ENCODE measurements at regions not wholly inside any gene's neighbourhood (a gene's known extent, or its start where the extent isn't known, plus 50 kb on each side); places are given as distances from the start of the nearest gene placed in this dataset.

DNA sequence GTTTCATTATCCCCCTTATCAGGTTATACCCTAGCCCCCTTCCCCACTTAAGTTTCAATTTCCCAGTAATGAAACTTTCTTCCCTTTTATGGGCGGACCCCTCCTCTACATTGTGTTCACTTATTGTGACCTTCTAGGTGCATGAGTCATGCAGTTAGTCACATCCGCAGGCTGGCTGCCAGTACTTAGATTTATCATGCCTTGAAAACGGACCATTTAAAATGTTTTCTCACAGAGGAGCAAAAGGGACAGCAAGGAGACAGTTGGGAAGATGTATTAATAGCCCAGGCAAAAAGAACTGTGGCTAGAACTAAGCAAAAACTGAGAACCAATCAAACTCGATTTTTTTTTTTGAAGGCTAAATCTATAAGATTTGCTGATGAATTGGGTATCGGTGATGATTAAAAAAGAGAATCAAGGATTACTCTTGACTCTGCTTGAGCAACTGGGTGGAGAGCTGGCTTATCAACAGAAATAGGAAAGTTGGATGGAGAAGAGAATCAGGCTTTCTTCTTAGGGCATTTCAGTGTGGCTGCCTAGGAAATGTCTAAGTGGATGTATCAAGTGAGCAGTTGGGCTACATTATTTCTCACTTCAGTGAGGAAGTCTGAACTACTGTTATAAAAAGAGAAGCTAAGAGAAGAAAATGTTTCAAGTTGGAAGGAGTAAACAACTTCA lies 615.0 kb downstream of the HINT1 start:
- H3K27me3 Mint-ChIP-seq (ENCODE audit: low read depth): no peaks in the 10 kb centered on the region
- TF ChIP-seq, protein P1, sequence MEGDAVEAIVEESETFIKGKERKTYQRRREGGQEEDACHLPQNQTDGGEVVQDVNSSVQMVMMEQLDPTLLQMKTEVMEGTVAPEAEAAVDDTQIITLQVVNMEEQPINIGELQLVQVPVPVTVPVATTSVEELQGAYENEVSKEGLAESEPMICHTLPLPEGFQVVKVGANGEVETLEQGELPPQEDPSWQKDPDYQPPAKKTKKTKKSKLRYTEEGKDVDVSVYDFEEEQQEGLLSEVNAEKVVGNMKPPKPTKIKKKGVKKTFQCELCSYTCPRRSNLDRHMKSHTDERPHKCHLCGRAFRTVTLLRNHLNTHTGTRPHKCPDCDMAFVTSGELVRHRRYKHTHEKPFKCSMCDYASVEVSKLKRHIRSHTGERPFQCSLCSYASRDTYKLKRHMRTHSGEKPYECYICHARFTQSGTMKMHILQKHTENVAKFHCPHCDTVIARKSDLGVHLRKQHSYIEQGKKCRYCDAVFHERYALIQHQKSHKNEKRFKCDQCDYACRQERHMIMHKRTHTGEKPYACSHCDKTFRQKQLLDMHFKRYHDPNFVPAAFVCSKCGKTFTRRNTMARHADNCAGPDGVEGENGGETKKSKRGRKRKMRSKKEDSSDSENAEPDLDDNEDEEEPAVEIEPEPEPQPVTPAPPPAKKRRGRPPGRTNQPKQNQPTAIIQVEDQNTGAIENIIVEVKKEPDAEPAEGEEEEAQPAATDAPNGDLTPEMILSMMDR (conservative IDR thresholded peaks at IDR 0.05): no peak
- no peak for DNase-seq (ENCODE audit: low read depth, low spot score)
- peaks cover 11% of the 10 kb centered on the region for H3K9me3 Mint-ChIP-seq
- no peak overlapping the region for H3K4me3 Mint-ChIP-seq
- peaks cover 3% of the 10 kb centered on the region for H3K36me3 Mint-ChIP-seq (ENCODE audit: low read depth)
- no peaks in the 10 kb centered on the region for H3K4me1 Mint-ChIP-seq
- no peak overlapping the region for H3K27ac Mint-ChIP-seq (ENCODE audit: unreplicated experiment)

DNA sequence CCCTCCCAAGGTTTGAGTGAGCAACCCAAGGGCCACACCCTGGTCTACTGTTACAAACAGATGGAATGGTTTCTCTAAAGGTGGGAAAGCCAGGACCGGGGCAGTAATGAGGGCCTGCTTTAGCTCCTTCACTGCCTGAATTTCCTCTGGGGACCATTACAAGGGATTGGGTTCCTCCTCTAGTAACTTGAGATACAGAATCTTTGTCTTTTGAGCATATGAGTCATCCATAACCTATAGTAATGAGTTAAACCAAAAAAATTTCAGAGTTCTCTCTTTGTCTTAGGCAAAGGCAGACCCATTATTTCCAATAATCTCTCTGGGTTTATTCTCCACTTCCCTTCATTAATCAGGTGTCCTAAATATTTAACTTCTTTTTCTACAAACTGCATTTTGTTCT lies 618.8 kb downstream of the HINT1 start:
- TF ChIP-seq, protein P1 (conservative IDR thresholded peaks at IDR 0.05): no peak
- Mint-ChIP-seq H3K36me3 (ENCODE audit: low read depth) (peaks cover 3% of the 10 kb centered on the region), H3K4me3 (no peak overlapping the region), H3K27me3 (ENCODE audit: low read depth) (no peaks in the 10 kb centered on the region), H3K9me3 (peaks cover 10% of the 10 kb centered on the region), H3K27ac (ENCODE audit: unreplicated experiment) (no peak overlapping the region), H3K4me1 (no peaks in the 10 kb centered on the region)
- no peak for DNase-seq (ENCODE audit: low read depth, low spot score)

DNA sequence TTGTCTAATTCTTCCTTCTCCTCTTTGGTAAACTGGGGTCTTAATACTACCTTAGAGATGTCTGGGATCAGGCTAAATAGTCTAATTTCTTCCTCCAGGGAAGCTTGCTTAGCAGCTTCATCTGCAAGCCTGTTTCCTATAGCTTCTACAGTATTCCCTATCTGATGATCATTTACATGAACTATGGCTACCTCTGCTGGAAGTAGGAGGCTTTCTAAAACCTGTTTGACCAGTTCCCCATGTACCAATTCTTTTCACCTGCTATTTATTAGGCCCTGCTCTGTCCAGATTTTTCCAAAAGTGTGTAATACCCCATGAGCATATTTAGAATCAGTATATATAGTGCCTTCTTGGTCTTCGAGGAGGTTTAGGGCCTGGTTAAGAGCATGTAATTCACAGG lies 619.8 kb downstream of the HINT1 start:
- Mint-ChIP-seq H3K27me3 (ENCODE audit: low read depth) (no peaks in the 10 kb centered on the region), H3K36me3 (ENCODE audit: low read depth) (peaks cover 3% of the 10 kb centered on the region), H3K4me1 (no peaks in the 10 kb centered on the region), H3K9me3 (peaks cover 10% of the 10 kb centered on the region), H3K27ac (ENCODE audit: unreplicated experiment) (no peak overlapping the region), H3K4me3 (no peak overlapping the region)
- DNase-seq (ENCODE audit: low read depth, low spot score): no peak
- TF ChIP-seq, protein P1 (conservative IDR thresholded peaks at IDR 0.05): no peak

DNA sequence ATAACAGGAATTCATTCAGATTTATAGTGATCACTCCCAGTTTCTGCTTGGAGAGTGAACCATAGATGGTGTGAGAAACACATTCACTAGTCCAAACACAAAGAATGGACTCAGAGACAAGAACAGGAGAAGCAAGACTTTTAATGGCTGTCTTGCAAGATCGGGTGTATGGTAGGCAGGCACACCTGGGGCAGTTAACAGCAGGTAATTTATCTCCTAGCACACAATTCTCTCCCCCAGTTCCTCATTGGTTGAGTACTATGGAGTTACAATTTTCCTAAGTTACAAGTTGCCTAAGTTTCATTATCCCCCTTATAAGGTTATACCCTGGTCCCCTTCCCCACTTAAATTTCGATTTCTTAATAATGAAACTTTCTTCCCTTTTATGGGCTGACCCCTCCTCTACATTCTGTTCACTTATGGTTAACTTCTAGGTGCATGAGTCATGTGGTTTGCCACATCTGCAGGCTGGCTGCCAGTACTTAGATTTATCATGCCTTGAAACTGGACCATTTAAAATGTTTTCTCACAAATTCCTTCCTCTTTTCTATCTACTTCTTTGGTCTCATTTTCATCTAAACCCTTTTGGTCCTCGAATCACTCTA lies 623.3 kb downstream of the HINT1 start:
- no peak for DNase-seq (ENCODE audit: low read depth, low spot score)
- Mint-ChIP-seq H3K27ac (ENCODE audit: unreplicated experiment) (no peak overlapping the region), H3K9me3 (peaks cover 7% of the 10 kb centered on the region), H3K4me3 (no peak overlapping the region), H3K36me3 (ENCODE audit: low read depth) (no peaks in the 10 kb centered on the region), H3K27me3 (ENCODE audit: low read depth) (no peaks in the 10 kb centered on the region), H3K4me1 (no peaks in the 10 kb centered on the region)
- TF ChIP-seq, protein P1 (conservative IDR thresholded peaks at IDR 0.05): no peak

DNA sequence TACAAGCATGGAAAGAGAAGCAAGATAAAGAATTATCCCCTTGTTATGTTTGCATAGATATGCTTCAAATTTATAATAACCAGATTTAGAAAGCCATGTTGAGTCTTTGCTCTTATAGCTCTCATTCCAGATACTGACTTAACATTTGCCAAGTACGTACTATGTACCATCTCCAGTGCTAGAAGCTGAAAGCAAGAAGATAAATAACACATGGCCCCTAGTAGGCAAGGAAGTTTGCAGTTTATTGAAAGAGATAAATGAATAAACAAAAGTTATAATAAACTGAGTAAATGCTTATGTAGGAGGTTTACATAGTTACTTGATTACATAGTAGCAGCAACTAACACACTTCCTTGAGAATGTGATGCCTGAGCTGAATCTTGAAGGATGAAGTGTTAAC lies 628.4 kb downstream of the HINT1 start:
- Mint-ChIP-seq H3K4me3 (no peak overlapping the region), H3K27ac (ENCODE audit: unreplicated experiment) (no peak overlapping the region), H3K27me3 (ENCODE audit: low read depth) (no peaks in the 10 kb centered on the region), H3K36me3 (ENCODE audit: low read depth) (no peaks in the 10 kb centered on the region), H3K9me3 (no peaks in the 10 kb centered on the region), H3K4me1 (no peaks in the 10 kb centered on the region)
- TF ChIP-seq, protein P1 (conservative IDR thresholded peaks at IDR 0.05): no peak
- no peak for DNase-seq (ENCODE audit: low read depth, low spot score)
